Suprapubic skin (tissue), 4 donors: ENCODE measurements at regions not wholly inside any gene's neighbourhood (a gene's known extent, or its start where the extent isn't known, plus 50 kb on each side); places are given as distances from the start of the nearest gene placed in this dataset.

Experiments used
- POLR2A ChIP-seq, 2 donors: fragments of 450-650 bp; IDR thresholded peaks; one replicate each; pipeline ENCODE4 v1.6.1; 2017; ENCODE audit warnings: antibody characterized with exemption in 2 of 2, mild to moderate bottlenecking in 2 of 2, moderate library complexity in 2 of 2
- POLR2AphosphoS5 ChIP-seq, 3 donors: sonication (generic); formaldehyde crosslinking; IDR thresholded peaks; one replicate each; pipeline ENCODE4 v1.6.1; 2017; ENCODE audit warnings: antibody characterized with exemption in 3 of 3
- TF ChIP-seq, protein P1 (sequence below), 2 donors: fragments of 200-600 bp in 1 of 2; fragments of 450-650 bp in 1 of 2; sonication (generic) in 1 of 2; IDR thresholded peaks; one replicate each; pipeline ENCODE4 v1.5.1; 2016 to 2019; ENCODE audit warnings: antibody characterized with exemption in 2 of 2, mild to moderate bottlenecking in 1 of 2, moderate library complexity in 1 of 2

DNA sequence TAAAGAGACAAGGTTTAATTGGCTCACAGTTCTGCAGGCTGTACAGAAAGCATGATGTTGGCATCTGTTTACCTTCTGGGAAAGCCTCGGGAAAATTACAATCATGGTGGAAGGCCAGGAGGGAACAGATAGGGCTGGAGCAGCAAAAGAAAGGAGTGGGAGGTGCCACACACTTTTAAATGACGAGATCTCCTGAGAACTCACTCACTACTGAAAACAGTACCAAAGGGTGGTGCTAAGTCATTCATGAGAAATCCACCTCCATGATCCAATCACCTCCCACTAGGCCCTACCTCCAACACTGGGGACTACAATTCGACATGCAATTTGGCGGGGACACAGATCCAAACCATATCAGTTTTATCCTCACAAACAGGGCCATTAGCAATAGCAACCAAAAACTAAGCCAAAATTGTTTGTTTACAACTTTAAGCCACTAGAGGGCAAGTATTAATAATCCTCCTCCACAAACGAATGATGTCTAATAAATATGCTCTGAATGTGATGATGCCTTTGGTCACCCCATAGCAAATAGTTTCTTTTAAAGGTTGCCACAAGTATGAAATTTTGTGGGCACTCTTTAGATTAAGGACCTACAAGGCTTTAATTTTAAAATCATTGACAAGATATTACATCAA lies 129.2 kb upstream of the NRBF2 start:
- TF ChIP-seq, protein P1, sequence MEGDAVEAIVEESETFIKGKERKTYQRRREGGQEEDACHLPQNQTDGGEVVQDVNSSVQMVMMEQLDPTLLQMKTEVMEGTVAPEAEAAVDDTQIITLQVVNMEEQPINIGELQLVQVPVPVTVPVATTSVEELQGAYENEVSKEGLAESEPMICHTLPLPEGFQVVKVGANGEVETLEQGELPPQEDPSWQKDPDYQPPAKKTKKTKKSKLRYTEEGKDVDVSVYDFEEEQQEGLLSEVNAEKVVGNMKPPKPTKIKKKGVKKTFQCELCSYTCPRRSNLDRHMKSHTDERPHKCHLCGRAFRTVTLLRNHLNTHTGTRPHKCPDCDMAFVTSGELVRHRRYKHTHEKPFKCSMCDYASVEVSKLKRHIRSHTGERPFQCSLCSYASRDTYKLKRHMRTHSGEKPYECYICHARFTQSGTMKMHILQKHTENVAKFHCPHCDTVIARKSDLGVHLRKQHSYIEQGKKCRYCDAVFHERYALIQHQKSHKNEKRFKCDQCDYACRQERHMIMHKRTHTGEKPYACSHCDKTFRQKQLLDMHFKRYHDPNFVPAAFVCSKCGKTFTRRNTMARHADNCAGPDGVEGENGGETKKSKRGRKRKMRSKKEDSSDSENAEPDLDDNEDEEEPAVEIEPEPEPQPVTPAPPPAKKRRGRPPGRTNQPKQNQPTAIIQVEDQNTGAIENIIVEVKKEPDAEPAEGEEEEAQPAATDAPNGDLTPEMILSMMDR (IDR thresholded peaks at IDR 0.05): no peak
- TF ChIP-seq POLR2AphosphoS5 (IDR thresholded peaks at IDR 0.05) (no peak), POLR2A (IDR thresholded peaks at IDR 0.05) (no peak)
